ENCODE measurements at regions not wholly inside any gene's neighbourhood (a gene's known extent, or its start where the extent isn't known, plus 50 kb on each side); places are given as distances from the start of the nearest gene placed in this dataset.

- no peak overlapping the region for H2AFZ ChIP-seq (ENCODE audit: low read length)
Observed at GRCh38 chr9:26579056-26579455, 313.5 kb downstream of the CAAP1 start.

GRCh38 chr9:26574898-26575440, 317.6 kb downstream of the CAAP1 start:
- no peak for TF ChIP-seq CTCF (conservative IDR thresholded peaks at IDR 0.05; ENCODE audit: low read length)
- no peak for TF ChIP-seq EZH2phosphoT487 (IDR thresholded peaks at IDR 0.05; ENCODE audit: borderline replicate concordance)
- H3K4me2 ChIP-seq (ENCODE audit: low read depth, low read length, poor library complexity, severe bottlenecking): no peak overlapping the region
- H3K9ac ChIP-seq (ENCODE audit: low read depth, low read length, poor library complexity, severe bottlenecking): no peak overlapping the region
- no peak overlapping the region for H3K4me3 ChIP-seq (ENCODE audit: low read length, poor library complexity, severe bottlenecking)
- no peak overlapping the region for H2AFZ ChIP-seq (ENCODE audit: low read length)
- H3K9me3 ChIP-seq (ENCODE audit: insufficient read depth, low read depth, low read length): no peaks in the 10 kb centered on the region; the same call in 1 of the 2 replicates
- no peaks in the 10 kb centered on the region for H3K36me3 ChIP-seq (ENCODE audit: insufficient read depth, low read length)
- no peaks in the 10 kb centered on the region for H4K20me1 ChIP-seq (ENCODE audit: insufficient read depth, low read length, poor library complexity, severe bottlenecking)
- no peaks in the 10 kb centered on the region for H3K9me2 ChIP-seq (replicated peaks; ENCODE audit: low read depth, low read length)
- no peaks in the 10 kb centered on the region for H3K79me2 ChIP-seq (ENCODE audit: insufficient read depth, low read length)
- no peaks in the 10 kb centered on the region for H3K27me3 ChIP-seq (ENCODE audit: insufficient read depth, low read length, poor library complexity, severe bottlenecking)
- no peaks in the 10 kb centered on the region for H3F3A ChIP-seq (ENCODE audit: low read depth)
- no peaks in the 10 kb centered on the region for H3K4me1 ChIP-seq (ENCODE audit: insufficient read depth, low read length, poor library complexity, severe bottlenecking)

More at GRCh38 chr9:26579056-26579455, 313.5 kb downstream of the CAAP1 start:
- H3F3A ChIP-seq (ENCODE audit: low read depth): no peaks in the 10 kb centered on the region
- no peaks in the 10 kb centered on the region for H3K79me2 ChIP-seq (ENCODE audit: insufficient read depth, low read length)
- no peak overlapping the region for H3K4me3 ChIP-seq (ENCODE audit: low read length, poor library complexity, severe bottlenecking)
- no peak overlapping the region for H3K9ac ChIP-seq (ENCODE audit: low read depth, low read length, poor library complexity, severe bottlenecking)
- no peaks in the 10 kb centered on the region for H3K9me3 ChIP-seq (ENCODE audit: insufficient read depth, low read depth, low read length)
- H3K4me2 ChIP-seq (ENCODE audit: low read depth, low read length, poor library complexity, severe bottlenecking): no peak overlapping the region
- no peaks in the 10 kb centered on the region for H4K20me1 ChIP-seq (ENCODE audit: insufficient read depth, low read length, poor library complexity, severe bottlenecking)
- no peaks in the 10 kb centered on the region for H3K27me3 ChIP-seq (ENCODE audit: insufficient read depth, low read length, poor library complexity, severe bottlenecking)
- TF ChIP-seq EZH2phosphoT487 (IDR thresholded peaks at IDR 0.05; ENCODE audit: borderline replicate concordance): no peak
- no peak for TF ChIP-seq CTCF (conservative IDR thresholded peaks at IDR 0.05; ENCODE audit: low read length)
- H3K4me1 ChIP-seq (ENCODE audit: insufficient read depth, low read length, poor library complexity, severe bottlenecking): no peaks in the 10 kb centered on the region
- H3K9me2 ChIP-seq (replicated peaks; ENCODE audit: low read depth, low read length): no peaks in the 10 kb centered on the region
- H3K36me3 ChIP-seq (ENCODE audit: insufficient read depth, low read length): no peaks in the 10 kb centered on the region

GRCh38 chr9:26574256-26574655, 318.3 kb downstream of the CAAP1 start:
- Histone ChIP-seq H3K4me3 (ENCODE audit: low read length, poor library complexity, severe bottlenecking) (no peak overlapping the region), H2AFZ (ENCODE audit: low read length) (no peak overlapping the region), H3K79me2 (ENCODE audit: insufficient read depth, low read length) (no peaks in the 10 kb centered on the region), H4K20me1 (ENCODE audit: insufficient read depth, low read length, poor library complexity, severe bottlenecking) (no peaks in the 10 kb centered on the region), H3K27me3 (ENCODE audit: insufficient read depth, low read length, poor library complexity, severe bottlenecking) (no peaks in the 10 kb centered on the region), H3K9ac (ENCODE audit: low read depth, low read length, poor library complexity, severe bottlenecking) (no peak overlapping the region), H3F3A (ENCODE audit: low read depth) (no peaks in the 10 kb centered on the region), H3K9me2 (replicated peaks; ENCODE audit: low read depth, low read length) (no peaks in the 10 kb centered on the region), H3K4me2 (ENCODE audit: low read depth, low read length, poor library complexity, severe bottlenecking) (no peak overlapping the region), H3K4me1 (ENCODE audit: insufficient read depth, low read length, poor library complexity, severe bottlenecking) (no peaks in the 10 kb centered on the region), H3K36me3 (ENCODE audit: insufficient read depth, low read length) (no peaks in the 10 kb centered on the region), H3K9me3 (ENCODE audit: insufficient read depth, low read depth, low read length) (no peaks in the 10 kb centered on the region; the same call in 1 of the 2 replicates)
- TF ChIP-seq EZH2phosphoT487 (IDR thresholded peaks at IDR 0.05; ENCODE audit: borderline replicate concordance): no peak
- TF ChIP-seq CTCF (conservative IDR thresholded peaks at IDR 0.05; ENCODE audit: low read length): no peak
